ENCODE measurements at regions not wholly inside any gene's neighbourhood (a gene's known extent, or its start where the extent isn't known, plus 50 kb on each side); places are given as distances from the start of the nearest gene placed in this dataset.

DNA sequence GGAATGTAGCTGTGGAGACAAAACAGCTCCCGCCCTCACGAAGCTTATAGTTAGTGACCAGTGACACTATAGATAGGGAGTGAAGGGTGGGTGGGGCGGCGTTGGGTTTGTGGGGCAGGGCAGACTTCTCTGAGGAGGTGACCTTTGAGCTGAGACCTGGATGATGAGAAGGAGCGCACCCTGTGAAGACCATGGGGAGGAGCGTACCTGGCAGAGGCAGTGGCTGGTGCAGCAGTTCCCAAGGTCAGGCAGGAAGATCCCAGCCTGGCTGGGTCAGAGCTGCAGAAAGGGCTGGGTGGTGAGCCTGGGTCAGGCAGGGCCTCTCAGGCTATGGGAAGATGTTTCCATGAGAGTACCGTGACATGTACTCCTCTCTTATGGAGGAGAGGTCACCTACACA, 135.0 kb upstream of the RCN1 start:
- TF ChIP-seq, protein P1, sequence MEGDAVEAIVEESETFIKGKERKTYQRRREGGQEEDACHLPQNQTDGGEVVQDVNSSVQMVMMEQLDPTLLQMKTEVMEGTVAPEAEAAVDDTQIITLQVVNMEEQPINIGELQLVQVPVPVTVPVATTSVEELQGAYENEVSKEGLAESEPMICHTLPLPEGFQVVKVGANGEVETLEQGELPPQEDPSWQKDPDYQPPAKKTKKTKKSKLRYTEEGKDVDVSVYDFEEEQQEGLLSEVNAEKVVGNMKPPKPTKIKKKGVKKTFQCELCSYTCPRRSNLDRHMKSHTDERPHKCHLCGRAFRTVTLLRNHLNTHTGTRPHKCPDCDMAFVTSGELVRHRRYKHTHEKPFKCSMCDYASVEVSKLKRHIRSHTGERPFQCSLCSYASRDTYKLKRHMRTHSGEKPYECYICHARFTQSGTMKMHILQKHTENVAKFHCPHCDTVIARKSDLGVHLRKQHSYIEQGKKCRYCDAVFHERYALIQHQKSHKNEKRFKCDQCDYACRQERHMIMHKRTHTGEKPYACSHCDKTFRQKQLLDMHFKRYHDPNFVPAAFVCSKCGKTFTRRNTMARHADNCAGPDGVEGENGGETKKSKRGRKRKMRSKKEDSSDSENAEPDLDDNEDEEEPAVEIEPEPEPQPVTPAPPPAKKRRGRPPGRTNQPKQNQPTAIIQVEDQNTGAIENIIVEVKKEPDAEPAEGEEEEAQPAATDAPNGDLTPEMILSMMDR (conservative IDR thresholded peaks at IDR 0.05; ENCODE audit: low read depth, low read length): no peak
- no peak for TF ChIP-seq EZH2 (IDR thresholded peaks at IDR 0.05; ENCODE audit: borderline replicate concordance, low read depth, low read length, poor library complexity, severe bottlenecking)

Measured in A673 (cell line).